Hepatic stellate cell (primary cell): ENCODE measurements at regions not wholly inside any gene's neighbourhood (a gene's known extent, or its start where the extent isn't known, plus 50 kb on each side); places are given as distances from the start of the nearest gene placed in this dataset.
A peak's percentile ranks its signal among the peaks of the same experiment; 100 is the strongest.

Experiments
- DNase-seq: peaks from one replicate; pipeline ENCODE4 v3.0.0; 2011; ENCODE audit warnings: low spot score

- DNase-seq = no peak
These were observed 210.1 kb downstream of the KDR start for GRCh38 chr4:54915276-54915675.

GRCh38 chr4:54914781-54915180 lies 210.6 kb downstream of the KDR start:
- no peak for DNase-seq

- DNase-seq = no peak
These were observed 211.5 kb downstream of the KDR start for GRCh38 chr4:54913751-54914526.

GRCh38 chr4:54912155-54912554 lies 213.2 kb downstream of the KDR start:
- no peak for DNase-seq

DNA sequence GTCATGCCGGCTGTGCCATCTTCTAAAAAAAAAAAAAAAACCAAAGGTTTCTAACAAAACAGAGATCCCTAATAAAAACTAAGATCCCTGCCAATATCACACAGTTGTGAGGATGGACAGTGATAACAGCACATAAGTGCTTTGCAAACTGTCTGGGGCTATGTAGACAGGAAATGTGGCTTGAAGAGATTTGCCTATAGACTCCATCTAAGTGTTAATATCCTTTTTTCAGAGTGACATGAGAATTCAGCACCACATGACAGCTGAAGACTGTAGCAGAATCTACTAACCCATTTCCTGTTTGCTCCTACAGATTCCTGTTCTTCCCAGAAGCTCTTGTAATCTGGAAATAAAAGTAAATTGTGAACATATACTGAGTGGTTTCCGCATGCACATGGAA lies 215.4 kb downstream of the KDR start:
- DNase-seq = no peak

DNA sequence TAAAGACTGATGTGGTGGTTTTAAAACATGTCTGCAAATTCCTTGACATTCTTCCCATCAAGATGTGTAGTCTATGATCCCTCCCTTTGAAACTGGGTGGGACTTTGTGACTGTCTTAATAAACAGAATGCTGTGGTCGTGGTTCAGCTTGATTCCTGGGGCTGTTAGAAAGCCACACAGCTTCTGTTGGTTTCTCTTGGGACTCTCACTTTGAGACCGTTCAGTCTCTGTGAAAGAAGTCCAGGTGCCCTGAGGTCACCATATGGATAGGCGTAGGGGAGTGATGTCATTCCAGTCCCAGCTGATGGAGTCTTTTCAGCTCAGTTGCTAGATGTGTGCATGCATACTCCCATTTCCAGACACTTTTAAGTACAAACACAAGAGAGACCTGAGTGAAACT lies 216.6 kb downstream of the KDR start:
- no peak for DNase-seq

DNA sequence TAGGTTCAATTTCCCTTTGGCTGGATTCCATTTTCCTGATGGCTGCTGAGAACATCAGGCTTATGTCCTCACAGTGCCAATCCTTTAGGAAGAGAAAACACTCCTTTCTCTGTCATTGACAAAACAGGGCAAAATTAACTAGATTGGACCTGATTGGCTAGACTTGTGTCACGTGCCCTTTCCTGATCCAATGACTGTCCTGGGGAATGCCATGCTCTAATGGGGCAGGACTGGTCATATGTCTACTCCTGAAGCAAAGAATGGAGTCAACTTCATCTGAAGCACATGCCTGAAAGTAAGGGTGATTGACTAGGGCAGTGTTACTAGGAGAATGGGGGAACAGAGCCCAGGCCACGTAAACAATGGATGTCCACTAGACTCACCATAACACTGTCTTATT lies 220.4 kb downstream of the KDR start:
- no peak for DNase-seq

GRCh38 chr4:54902976-54903375 lies 222.4 kb downstream of the KDR start:
- no peak for DNase-seq

DNA sequence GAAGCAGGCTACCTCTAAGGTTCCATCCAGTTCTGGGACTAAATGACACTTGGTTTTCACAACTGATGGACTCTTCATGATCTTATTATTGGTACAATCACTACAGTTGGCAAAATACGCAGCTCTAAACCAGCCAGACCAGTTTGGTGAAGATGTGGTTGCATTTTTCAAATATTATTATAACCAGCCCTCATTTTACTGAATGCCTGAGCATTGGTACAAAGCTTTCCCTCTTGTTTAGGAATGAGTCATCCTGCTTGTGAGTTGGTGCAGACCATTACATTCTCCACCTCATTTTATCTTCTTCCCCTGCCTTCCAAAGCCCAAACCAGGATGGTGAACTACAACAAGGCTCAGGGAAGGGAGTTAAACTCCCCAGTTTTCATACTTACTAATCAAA lies 223.1 kb downstream of the KDR start:
- DNase-seq = no peak

GRCh38 chr4:54901202-54901601 lies 224.2 kb downstream of the KDR start:
- no peak for DNase-seq

DNA sequence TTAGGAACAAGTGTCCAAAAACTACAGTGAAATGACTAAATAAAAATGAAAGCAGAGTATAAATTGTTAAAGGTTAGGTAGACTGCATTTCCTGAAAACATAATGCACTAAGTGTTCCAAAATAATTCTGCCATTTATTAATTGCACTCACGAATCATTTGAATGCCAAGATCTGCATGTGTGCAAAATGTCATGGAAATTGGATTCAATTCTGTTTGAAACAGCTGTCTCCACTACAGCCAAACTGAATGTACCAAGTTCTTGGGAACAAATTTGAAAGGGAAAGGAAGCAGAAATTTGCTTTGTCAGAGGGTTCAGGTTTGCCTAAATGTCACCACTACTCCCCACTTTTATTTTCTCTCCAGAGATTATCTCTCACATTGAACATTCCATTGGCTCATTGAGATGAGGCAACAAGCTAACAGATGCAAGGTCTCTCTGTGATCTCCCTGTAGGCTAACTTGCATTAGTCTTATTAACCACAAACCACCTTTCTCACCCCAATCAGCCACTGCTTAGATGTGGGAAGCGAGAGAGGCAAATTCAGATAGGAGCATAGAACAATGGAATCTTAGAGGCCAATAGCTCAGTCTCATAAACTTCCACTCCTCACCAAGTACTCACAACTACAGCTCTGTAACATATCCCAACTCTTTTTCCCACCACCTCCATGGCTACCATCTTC lies 226.6 kb downstream of the KDR start:
- DNase-seq = no peak

DNA sequence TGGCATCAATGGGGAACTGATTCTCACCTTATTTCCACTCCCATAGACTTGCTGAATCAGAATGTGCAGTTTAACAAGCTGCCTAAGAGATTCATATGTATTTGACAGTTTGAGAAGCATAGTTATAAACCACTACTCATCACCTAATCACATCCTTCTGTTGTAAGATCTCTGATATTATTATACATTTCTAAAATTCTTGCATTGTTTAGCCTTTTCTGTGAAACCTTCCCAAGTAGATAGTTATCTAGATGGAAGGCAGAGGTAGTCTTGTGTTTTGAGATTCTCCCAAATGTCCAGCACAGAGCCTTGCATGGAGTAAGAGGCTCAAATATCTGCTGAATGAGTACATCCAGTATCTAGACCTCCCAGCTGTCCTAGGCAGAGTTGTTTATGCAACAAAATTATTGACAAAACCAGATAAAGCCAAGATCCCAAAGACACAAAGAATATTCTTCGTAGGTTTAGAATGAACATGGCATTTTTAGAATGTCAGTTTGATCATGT lies 227.3 kb downstream of the KDR start:
- DNase-seq = no peak

- no peak for DNase-seq
These were observed 227.8 kb downstream of the KDR start for GRCh38 chr4:54897590-54897989.

GRCh38 chr4:54882616-54883015 lies 224.9 kb downstream of the KIT start:
- DNase-seq = no peak

- peak; percentile 59 for DNase-seq
These were observed 221.8 kb downstream of the KIT start for GRCh38 chr4:54879576-54879975.

DNA sequence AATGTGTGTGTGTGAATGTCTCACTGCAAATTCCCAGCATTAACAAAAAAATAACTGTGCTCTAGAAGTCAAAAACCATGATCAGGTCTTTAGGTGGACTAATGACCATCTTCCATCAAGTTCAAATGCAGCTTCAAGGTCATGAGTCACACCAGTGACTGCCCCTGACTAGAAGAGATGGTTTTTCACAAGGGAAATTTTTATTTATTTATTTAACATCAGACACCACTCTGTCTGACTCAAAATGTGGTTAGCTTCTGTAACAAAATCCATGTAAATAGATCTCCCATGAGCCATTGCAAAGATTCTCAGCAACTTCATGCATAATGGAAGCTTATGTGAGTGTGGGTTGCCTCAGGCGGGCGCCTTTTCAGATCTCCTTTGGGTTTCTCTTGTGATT lies 219.2 kb downstream of the KIT start:
- DNase-seq = no peak

DNA sequence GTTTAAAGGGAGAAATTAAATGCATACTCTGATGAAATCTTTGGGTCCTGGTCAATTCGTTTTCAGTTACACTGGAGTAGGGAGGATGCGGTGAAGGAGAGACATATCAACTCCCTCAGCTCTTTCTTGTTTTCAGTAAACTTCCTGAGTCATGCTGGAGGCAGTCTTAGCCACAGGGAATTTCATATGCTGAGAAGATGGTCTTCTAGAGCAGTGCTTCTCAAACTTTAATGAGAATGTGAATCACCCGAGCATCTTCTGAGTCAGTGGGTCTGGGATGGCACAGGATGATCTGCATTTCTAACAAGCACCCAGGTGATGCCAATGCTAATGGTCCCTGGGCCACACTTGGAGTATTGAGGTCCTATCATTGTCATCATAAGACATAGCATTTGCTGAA lies 214.5 kb downstream of the KIT start:
- DNase-seq = no peak

- DNase-seq = no peak
These were observed 206.0 kb downstream of the KIT start for GRCh38 chr4:54863571-54864255.

DNA sequence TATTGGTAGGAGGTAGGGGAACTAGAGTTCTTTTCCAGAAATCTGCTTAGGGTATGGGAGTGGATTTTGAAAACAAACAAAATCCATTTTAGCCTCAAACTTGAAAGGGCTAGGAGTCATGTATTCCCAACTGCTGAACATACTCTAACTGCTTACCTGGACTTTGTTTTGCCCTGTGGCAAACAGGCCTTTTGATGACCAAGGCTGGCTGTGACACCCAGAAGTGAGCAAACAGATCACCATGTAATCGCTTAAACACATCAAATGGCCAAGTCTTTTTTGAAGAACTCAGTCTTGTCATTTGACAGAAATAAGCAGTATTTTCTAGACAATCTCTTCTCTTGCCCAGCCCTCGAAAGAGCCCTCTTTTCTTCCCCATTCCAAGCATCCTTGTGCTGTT lies 203.4 kb downstream of the KIT start:
- DNase-seq = no peak

- DNase-seq = no peak
These were observed 197.6 kb downstream of the KIT start for GRCh38 chr4:54855191-54855854.

GRCh38 chr4:54852602-54853001 lies 194.8 kb downstream of the KIT start:
- DNase-seq = no peak

- no peak for DNase-seq
These were observed 194.3 kb downstream of the KIT start for GRCh38 chr4:54852054-54852453.

GRCh38 chr4:54844911-54845310 lies 187.2 kb downstream of the KIT start:
- no peak for DNase-seq
